H9 (cell line): ENCODE measurements at regions not wholly inside any gene's neighbourhood (a gene's known extent, or its start where the extent isn't known, plus 50 kb on each side); places are given as distances from the start of the nearest gene placed in this dataset.

Source experiments
- DNase-seq: peaks from one replicate; pipeline ENCODE4 v3.0.0-alpha.2; 2017
- H2AFZ ChIP-seq: one replicate; pipeline ENCODE4 v1.6.1; 2013; ENCODE audit warnings: mild to moderate bottlenecking, low read length, control low read depth, moderate library complexity
- H2AK5ac ChIP-seq: 2 replicates; pipeline ENCODE4 v1.6.1; 2013; ENCODE audit warnings: low read length, control low read depth, mixed read lengths; ENCODE audit not compliant: insufficient read length
- H2BK120ac ChIP-seq: one replicate; pipeline ENCODE4 v1.6.1; 2013; ENCODE audit warnings: low read depth, mild to moderate bottlenecking, low read length, control low read depth, inconsistent platforms; ENCODE audit not compliant: poor library complexity, severe bottlenecking
- H2BK12ac ChIP-seq: 2 replicates; pipeline ENCODE4 v1.6.1; 2013; ENCODE audit warnings: low read length, control low read depth, mixed read lengths, low read depth; ENCODE audit not compliant: insufficient read length
- H2BK15ac ChIP-seq: 2 replicates; pipeline ENCODE4 v1.6.1; 2013; ENCODE audit warnings: low read depth, low read length, control low read depth
- H2BK20ac ChIP-seq: one replicate; pipeline ENCODE4 v1.6.1; 2013; ENCODE audit warnings: low read depth, mild to moderate bottlenecking, low read length, control low read depth, inconsistent platforms; ENCODE audit not compliant: poor library complexity, severe bottlenecking
- H2BK5ac ChIP-seq: 2 replicates; pipeline ENCODE4 v1.6.1; 2013; ENCODE audit warnings: low read length, control low read depth, mixed read lengths; ENCODE audit not compliant: insufficient read length
- H3K14ac ChIP-seq: 2 replicates; pipeline ENCODE4 v1.6.1; 2013; ENCODE audit warnings: low read length, control low read depth; ENCODE audit not compliant: insufficient read depth
- H3K18ac ChIP-seq: 2 replicates; pipeline ENCODE4 v1.6.1; 2013; ENCODE audit warnings: low read depth, mild to moderate bottlenecking, mixed read lengths, low read length, control low read depth; ENCODE audit not compliant: insufficient read length
- H3K23ac ChIP-seq: 2 replicates; pipeline ENCODE4 v1.6.1; 2013; ENCODE audit warnings: low read length, control low read depth, mixed read lengths, low read depth; ENCODE audit not compliant: insufficient read length
- H3K23me2 ChIP-seq: 2 replicates; pipeline ENCODE4 v1.6.1; 2013; ENCODE audit warnings: low read depth, mild to moderate bottlenecking, mixed read lengths, low read length, control low read depth; ENCODE audit not compliant: insufficient read length, poor library complexity, severe bottlenecking
- H3K27ac ChIP-seq: 2 replicates; pipeline ENCODE4 v1.5.1; 2013; ENCODE audit warnings: low read length, control low read depth, mixed read lengths, low read depth; ENCODE audit not compliant: insufficient read length
- H3K27me3 ChIP-seq: 2 replicates; pipeline ENCODE4 v1.6.1; 2013; ENCODE audit warnings: low read length, control low read depth, inconsistent platforms; ENCODE audit not compliant: insufficient read depth
- H3K4ac ChIP-seq: 2 replicates; pipeline ENCODE4 v1.6.1; 2013; ENCODE audit warnings: low read depth, mild to moderate bottlenecking, control low read depth, inconsistent platforms, low read length, moderate library complexity
- H3K4me1 ChIP-seq: 2 replicates; pipeline ENCODE4 v1.6.1; 2013; ENCODE audit warnings: low read length, control low read depth, inconsistent platforms; ENCODE audit not compliant: insufficient read depth
- H3K4me2 ChIP-seq: 2 replicates; pipeline ENCODE4 v1.6.1; 2013; ENCODE audit warnings: low read length, control low read depth, mixed read lengths; ENCODE audit not compliant: insufficient read length, insufficient read depth
- H3K56ac ChIP-seq: 2 replicates; pipeline ENCODE4 v1.6.1; 2013; ENCODE audit warnings: low read depth, mild to moderate bottlenecking, mixed read lengths, low read length, control low read depth; ENCODE audit not compliant: insufficient read length
- H3K79me1 ChIP-seq: 2 replicates; pipeline ENCODE4 v1.6.1; 2013; ENCODE audit warnings: low read depth, mild to moderate bottlenecking, moderate library complexity, low read length, control low read depth, inconsistent platforms; ENCODE audit not compliant: insufficient read depth, poor library complexity, severe bottlenecking
- H3K79me2 ChIP-seq: 2 replicates; pipeline ENCODE4 v1.6.1; 2013; ENCODE audit warnings: low read length, control low read depth, inconsistent platforms; ENCODE audit not compliant: insufficient read depth
- H3K9ac ChIP-seq: 2 replicates; pipeline ENCODE4 v1.6.1; 2013; ENCODE audit warnings: low read length, control low read depth, mixed read lengths; ENCODE audit not compliant: insufficient read length; ENCODE audit errors: extremely low read depth
- H3K9me3 ChIP-seq: one replicate; pipeline ENCODE4 v1.6.1; 2013; ENCODE audit warnings: low read depth, low read length, inconsistent platforms; ENCODE audit not compliant: control insufficient read depth
- H3T11ph ChIP-seq: one replicate; pipeline ENCODE4 v1.6.1; 2013; ENCODE audit warnings: mild to moderate bottlenecking, low read length, control low read depth, inconsistent platforms
- H4K20me1 ChIP-seq: one replicate; pipeline ENCODE4 v1.6.1; 2013; ENCODE audit not compliant: control insufficient read depth, insufficient read length, insufficient read depth
- H4K5ac ChIP-seq: 2 replicates; pipeline ENCODE4 v1.6.1; 2013; ENCODE audit warnings: low read depth, mild to moderate bottlenecking, mixed read lengths, low read length, control low read depth; ENCODE audit not compliant: insufficient read length
- H4K8ac ChIP-seq: replicated peaks from 2 replicates; pipeline ENCODE4 v1.6.1; 2013; ENCODE audit warnings: low read length, control low read depth, mixed read lengths, low read depth; ENCODE audit not compliant: insufficient read length
- H4K91ac ChIP-seq: 2 replicates; pipeline ENCODE4 v1.6.1; 2013; ENCODE audit warnings: low read depth, mild to moderate bottlenecking, moderate library complexity, mixed read lengths, low read length, control low read depth; ENCODE audit not compliant: insufficient read length
- H3K27ac Mint-ChIP-seq, 3 experiments: 2 replicates in 2 of 3; 3 replicates in 1 of 3; pipeline ENCODE4 v1.8.0; 2020 to 2021; ENCODE audit warnings: mixed read lengths in 3 of 3, mild to moderate bottlenecking in 1 of 3, moderate library complexity in 1 of 3
- H3K27me3 Mint-ChIP-seq: 2 replicates; pipeline ENCODE4 v1.8.0; 2021; ENCODE audit warnings: low read depth, mild to moderate bottlenecking, moderate library complexity, mixed read lengths
- H3K36me3 Mint-ChIP-seq, 3 experiments: 2 replicates in 2 of 3; 3 replicates in 1 of 3; pipeline ENCODE4 v1.8.0; 2020 to 2021; ENCODE audit warnings: low read depth in 3 of 3, mixed read lengths in 3 of 3; ENCODE audit not compliant: insufficient read depth in 1 of 3
- H3K4me1 Mint-ChIP-seq, 2 experiments: 2 replicates each; pipeline ENCODE4 v1.8.0; 2020; ENCODE audit warnings: mixed read lengths in 2 of 2
- H3K4me3 Mint-ChIP-seq, 2 experiments: 2 replicates in 1 of 2; 3 replicates in 1 of 2; pipeline ENCODE4 v1.8.0; 2020 to 2021; ENCODE audit warnings: mild to moderate bottlenecking in 2 of 2, mixed read lengths in 2 of 2, moderate library complexity in 1 of 2
- H3K9me3 Mint-ChIP-seq, 2 experiments: 2 replicates in 1 of 2; 3 replicates in 1 of 2; pipeline ENCODE4 v1.8.0; 2020; ENCODE audit warnings: mild to moderate bottlenecking in 2 of 2, mixed read lengths in 2 of 2, moderate library complexity in 1 of 2
- WGBS: extraction: QIAGEN DNeasy Blood & Tissue Kit; methylation state at CpG from one replicate; pipeline ENCODE4 v1.1.7; 2013; ENCODE audit warnings: missing lambda C conversion rate, low lambda C conversion rate, mixed read lengths; ENCODE audit not compliant: insufficient read length; ENCODE audit errors: extremely low coverage; 5-methylcytosine and 5-hydroxymethylcytosine counted together
- TF ChIP-seq, protein P1 (sequence below): fragments of 200-600 bp; sonication (generic); conservative IDR thresholded peaks from 3 replicates; pipeline ENCODE4 v1.8.0; 2021; ENCODE audit warnings: antibody characterized with exemption, mild to moderate bottlenecking

GRCh38 chr4:22192084-22192511, 243.5 kb upstream of the KCNIP4 start:
- Histone ChIP-seq H3K18ac (no peak overlapping the region), H3K27me3 (no peaks in the 10 kb centered on the region), H3K79me2 (no peaks in the 10 kb centered on the region), H3K27ac (no peak overlapping the region), H4K20me1 (no peaks in the 10 kb centered on the region), H2BK12ac (no peak overlapping the region), H4K91ac (no peak overlapping the region), H3K79me1 (no peaks in the 10 kb centered on the region), H3K4ac (no peak overlapping the region), H3K4me1 (0 out of 2 replicates have a peak, but pooled peaks cover 3% of the 10 kb centered on the region), H2BK5ac (no peak overlapping the region), H2BK20ac (no peak overlapping the region), H2AK5ac (no peak overlapping the region), H4K8ac (no peak overlapping the region), H3K23ac (no peak overlapping the region), H3K23me2 (no peaks in the 10 kb centered on the region), H4K5ac (no peak overlapping the region), H3K9ac (no peak overlapping the region), H3K9me3 (no peaks in the 10 kb centered on the region), H3T11ph (no peak overlapping the region), H2AFZ (no peak overlapping the region), H3K14ac (no peak overlapping the region), H2BK120ac (no peak overlapping the region), H3K56ac (no peak overlapping the region), H2BK15ac (no peak overlapping the region), H3K4me2 (no peak overlapping the region)
- H3K27ac Mint-ChIP-seq, result peak overlapping the region in 1 of 3 experiments; percentile 42; a peak in 4 of 7 replicates
- no CpG with 5 or more reads among the region's 5 CpGs for WGBS
- TF ChIP-seq, protein P1, sequence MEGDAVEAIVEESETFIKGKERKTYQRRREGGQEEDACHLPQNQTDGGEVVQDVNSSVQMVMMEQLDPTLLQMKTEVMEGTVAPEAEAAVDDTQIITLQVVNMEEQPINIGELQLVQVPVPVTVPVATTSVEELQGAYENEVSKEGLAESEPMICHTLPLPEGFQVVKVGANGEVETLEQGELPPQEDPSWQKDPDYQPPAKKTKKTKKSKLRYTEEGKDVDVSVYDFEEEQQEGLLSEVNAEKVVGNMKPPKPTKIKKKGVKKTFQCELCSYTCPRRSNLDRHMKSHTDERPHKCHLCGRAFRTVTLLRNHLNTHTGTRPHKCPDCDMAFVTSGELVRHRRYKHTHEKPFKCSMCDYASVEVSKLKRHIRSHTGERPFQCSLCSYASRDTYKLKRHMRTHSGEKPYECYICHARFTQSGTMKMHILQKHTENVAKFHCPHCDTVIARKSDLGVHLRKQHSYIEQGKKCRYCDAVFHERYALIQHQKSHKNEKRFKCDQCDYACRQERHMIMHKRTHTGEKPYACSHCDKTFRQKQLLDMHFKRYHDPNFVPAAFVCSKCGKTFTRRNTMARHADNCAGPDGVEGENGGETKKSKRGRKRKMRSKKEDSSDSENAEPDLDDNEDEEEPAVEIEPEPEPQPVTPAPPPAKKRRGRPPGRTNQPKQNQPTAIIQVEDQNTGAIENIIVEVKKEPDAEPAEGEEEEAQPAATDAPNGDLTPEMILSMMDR, result no peak
- peak overlapping the region in 1 of 2 experiments; percentile 25; a peak in 1 of 5 replicates for H3K4me3 Mint-ChIP-seq
- DNase-seq, result no peak
- peaks cover 0 to 9% (median 0%) of the 10 kb centered on the region in 3 experiments; a peak in 2 of 7 replicates for H3K36me3 Mint-ChIP-seq
- H3K4me1 Mint-ChIP-seq, result peaks cover 27 to 29% of the 10 kb centered on the region in 2 experiments
- H3K27me3 Mint-ChIP-seq, result no peaks in the 10 kb centered on the region
- H3K9me3 Mint-ChIP-seq, result peaks cover 3 to 10% of the 10 kb centered on the region in 2 experiments; a peak in 1 of 5 replicates
